MG63 (cell line): ENCODE measurements at regions not wholly inside any gene's neighbourhood (a gene's known extent, or its start where the extent isn't known, plus 50 kb on each side); places are given as distances from the start of the nearest gene placed in this dataset.

ENCODE experiments used
- DNase-seq: peaks from one replicate; pipeline ENCODE4 v3.0.0-alpha.2; 2020
- H3K27me3 ChIP-seq: fragments of 250-450 bp; sonication (Bioruptor Pico); 2 replicates; pipeline ENCODE4 v1.5.1; 2020; ENCODE audit warnings: mild to moderate bottlenecking, moderate library complexity
- H3K36me3 ChIP-seq: fragments of 250-450 bp; sonication (Bioruptor Pico); 2 replicates; pipeline ENCODE4 v1.5.1; 2020; ENCODE audit warnings: mild to moderate bottlenecking, moderate library complexity
- H3K4me3 ChIP-seq: fragments of 250-450 bp; sonication (Bioruptor Pico); 2 replicates; pipeline ENCODE4 v1.5.1; 2020; ENCODE audit warnings: mild to moderate bottlenecking, moderate library complexity
- H3K9me3 ChIP-seq: fragments of 250-450 bp; sonication (Bioruptor Pico); 2 replicates; pipeline ENCODE4 v1.5.1; 2020; ENCODE audit warnings: mild to moderate bottlenecking, moderate library complexity

DNA sequence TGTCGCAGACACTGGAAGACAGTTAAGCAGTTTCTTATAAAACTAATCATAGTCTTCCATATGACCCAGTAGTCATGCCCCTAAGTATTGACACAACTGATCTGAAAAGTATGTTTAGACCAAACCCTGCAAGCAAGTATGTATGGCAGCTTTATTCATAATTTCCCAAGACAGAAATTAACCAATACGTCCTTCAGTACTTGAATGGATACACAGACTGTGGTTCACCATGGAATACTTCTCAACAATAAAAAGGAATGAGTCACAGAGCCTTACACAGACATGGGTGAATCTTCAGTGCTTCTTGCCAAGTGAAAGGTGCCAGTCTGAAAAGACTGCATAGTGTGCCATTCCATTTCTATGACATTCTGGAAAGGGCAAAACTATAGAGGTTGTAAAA, 50.2 kb upstream of the AKR1E2 start:
- H3K27me3 ChIP-seq = no peaks in the 10 kb centered on the region
- H3K36me3 ChIP-seq = no peaks in the 10 kb centered on the region
- DNase-seq = peak; percentile 26
- no peak overlapping the region for H3K4me3 ChIP-seq
- H3K9me3 ChIP-seq = no peaks in the 10 kb centered on the region

DNA sequence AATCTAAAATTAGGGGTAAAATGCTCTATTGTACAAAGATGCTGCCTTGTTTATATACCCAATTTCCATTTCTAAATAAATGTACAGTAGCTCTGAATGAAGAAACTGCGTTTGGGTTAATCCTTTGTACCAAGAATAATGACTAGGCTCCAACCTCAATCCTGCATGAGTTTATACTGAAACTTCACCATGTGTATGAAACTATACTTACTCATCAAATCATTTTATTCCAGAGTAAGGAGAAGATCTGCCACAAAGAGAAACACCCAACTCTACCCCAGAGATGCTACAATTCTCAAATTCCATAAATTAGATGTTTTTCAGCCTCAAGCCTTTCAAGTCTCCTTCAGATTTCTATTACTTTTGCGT, 53.8 kb upstream of the AKR1E2 start:
- Histone ChIP-seq H3K9me3 (no peaks in the 10 kb centered on the region), H3K36me3 (no peaks in the 10 kb centered on the region), H3K27me3 (no peaks in the 10 kb centered on the region), H3K4me3 (no peak overlapping the region)
- DNase-seq = no peak

DNA sequence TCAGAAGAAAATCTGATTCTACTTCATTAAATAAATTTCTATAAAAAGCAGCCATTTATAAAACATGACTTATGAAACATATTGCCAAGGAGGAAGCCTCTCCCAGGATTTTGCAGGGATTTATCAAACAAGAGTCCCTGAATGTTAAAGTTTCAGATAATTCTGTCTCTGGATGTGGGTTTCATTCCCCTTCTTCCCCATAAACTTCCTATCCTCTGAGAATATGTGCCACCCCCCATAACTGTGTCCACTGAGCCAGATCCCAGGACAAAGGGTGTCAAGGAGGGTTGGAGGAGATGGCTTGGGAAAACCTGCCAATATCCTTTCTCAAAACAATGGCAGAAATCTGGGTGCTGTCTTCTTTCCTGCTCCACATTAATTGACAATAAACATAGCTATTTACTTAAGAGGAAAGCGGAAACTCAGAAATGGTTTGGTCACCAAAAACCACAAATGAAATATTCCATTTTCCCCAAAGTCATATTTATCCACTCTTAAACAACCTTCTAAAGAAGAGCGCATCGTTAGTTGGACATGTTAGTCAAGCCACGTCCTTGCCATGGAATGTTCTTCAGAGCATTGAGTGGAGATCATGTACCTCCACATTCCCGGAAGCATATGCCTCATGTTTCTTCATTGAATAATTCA, 54.3 kb upstream of the AKR1E2 start:
- Histone ChIP-seq H3K9me3 (no peaks in the 10 kb centered on the region), H3K4me3 (no peak overlapping the region)

DNA sequence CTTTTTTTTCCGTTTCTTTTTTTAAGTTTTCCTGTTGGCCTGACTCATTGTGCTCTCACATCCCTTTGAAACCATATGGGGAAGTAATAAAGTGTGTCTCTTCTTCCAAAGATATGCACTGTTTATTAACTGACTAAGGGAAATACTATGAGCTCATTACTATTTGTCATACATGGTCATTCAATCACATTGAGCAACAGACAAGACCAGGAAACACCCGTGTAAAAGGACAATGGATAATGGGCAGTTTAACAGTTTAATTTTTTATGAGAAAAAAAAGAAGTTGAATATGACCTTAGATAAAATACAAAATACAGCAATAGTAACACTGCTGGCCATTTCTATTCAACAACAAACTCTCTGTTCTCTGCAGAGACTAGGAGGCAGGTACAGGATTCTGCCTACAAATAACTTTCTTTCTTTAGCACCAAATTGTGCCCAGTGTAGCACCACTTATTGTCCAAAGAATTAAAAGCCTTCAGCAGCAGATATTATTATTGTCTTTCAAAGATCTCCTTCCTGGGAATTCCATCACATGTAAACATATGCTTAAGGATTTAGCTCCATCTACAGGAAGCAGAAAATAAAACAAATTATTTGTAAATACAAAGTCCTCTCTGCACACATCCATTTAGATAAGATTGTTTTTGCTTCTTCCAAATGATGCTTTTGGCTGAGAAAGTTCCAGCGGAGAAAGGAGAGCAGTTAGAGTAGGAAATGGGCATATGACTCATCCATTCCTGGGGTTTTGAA, 55.0 kb upstream of the AKR1E2 start:
- no peaks in the 10 kb centered on the region for H3K9me3 ChIP-seq
- no peak overlapping the region for H3K4me3 ChIP-seq
- DNase-seq = peak; percentile 25
- H3K27me3 ChIP-seq = no peaks in the 10 kb centered on the region
- no peaks in the 10 kb centered on the region for H3K36me3 ChIP-seq

More for the DNA sequence above, 54.3 kb upstream of the AKR1E2 start:
- Histone ChIP-seq H3K36me3 (no peaks in the 10 kb centered on the region), H3K27me3 (no peaks in the 10 kb centered on the region)
- DNase-seq = peak; percentile 36

DNA sequence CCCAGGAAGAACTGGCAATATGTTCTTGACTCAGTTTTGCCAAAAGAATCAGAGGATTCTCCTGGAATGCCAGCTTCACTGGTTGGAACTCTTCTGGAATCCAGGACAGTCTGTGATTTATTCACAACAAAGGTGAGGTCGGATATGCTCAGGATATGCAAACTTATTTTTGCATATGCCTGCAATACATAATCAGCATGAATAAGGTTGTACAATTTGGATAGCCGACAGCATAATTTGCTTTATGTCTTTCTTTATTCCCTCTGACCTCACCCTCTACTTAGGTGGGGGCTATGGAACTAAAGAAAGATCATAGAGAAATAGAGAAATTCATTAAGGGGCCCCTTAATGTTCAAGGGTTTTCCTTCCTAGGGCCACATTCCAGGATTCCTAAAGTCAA, 57.6 kb upstream of the AKR1E2 start:
- DNase-seq = no peak
- Histone ChIP-seq H3K36me3 (no peaks in the 10 kb centered on the region), H3K4me3 (no peak overlapping the region), H3K9me3 (no peaks in the 10 kb centered on the region), H3K27me3 (no peaks in the 10 kb centered on the region)

DNA sequence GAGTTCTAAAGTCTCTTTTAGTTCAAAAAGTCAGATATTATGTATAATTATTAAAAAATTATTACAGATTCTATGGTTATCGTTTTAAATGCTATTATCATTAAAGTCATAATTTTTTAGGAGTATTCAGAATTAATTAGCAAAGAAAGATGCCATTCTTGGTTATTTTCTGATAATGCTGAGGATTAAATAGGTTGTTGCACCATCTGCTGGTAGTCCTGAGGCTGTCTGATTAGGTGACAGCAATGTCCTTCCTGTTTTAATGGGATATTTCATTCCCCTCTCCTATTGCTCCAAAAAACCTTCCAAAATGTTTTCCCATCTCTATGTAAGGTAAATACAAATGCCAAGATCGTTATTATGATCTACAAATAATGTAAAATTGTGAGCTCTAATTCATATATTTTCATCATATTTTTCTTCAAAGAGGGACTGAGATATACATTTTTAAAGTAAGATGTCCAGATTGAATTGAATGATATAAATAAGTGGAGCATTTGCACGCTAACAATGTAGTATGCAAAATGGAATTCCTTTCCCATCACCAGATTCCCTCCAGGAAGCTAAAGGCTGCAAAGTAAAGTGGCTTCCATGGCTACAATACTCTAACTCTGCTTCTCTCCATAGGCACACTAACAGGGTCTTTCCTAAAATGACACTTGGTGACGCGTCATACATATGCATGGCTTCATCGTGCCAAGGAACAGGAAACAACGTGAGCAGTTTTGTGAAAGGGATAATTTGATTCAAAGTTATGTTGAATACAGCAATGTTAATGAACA, 58.8 kb upstream of the AKR1E2 start:
- Histone ChIP-seq H3K36me3 (no peaks in the 10 kb centered on the region), H3K9me3 (no peaks in the 10 kb centered on the region), H3K27me3 (no peaks in the 10 kb centered on the region), H3K4me3 (no peak overlapping the region)
- no peak for DNase-seq

DNA sequence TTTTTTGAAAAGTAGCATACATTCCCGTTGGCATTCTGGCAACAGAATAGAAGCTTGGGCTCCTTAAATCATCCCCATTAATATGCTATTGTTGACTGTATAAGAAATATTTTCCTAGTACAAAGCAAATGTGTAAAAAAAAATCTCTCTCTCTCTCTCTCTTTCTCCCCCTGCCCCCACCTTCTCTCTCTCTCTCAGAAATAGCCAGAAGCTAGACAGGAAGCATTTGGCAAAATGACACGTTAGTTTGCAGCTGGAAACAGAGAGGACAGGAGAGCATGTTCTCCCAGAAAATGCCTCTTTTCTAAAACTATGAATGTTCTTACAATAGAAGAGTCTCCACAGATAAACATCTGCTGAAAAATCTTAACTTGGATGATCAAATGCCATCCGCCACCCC, 59.6 kb upstream of the AKR1E2 start:
- no peaks in the 10 kb centered on the region for H3K27me3 ChIP-seq
- H3K9me3 ChIP-seq = no peaks in the 10 kb centered on the region
- H3K4me3 ChIP-seq = no peak overlapping the region
- DNase-seq = no peak
- no peaks in the 10 kb centered on the region for H3K36me3 ChIP-seq

DNA sequence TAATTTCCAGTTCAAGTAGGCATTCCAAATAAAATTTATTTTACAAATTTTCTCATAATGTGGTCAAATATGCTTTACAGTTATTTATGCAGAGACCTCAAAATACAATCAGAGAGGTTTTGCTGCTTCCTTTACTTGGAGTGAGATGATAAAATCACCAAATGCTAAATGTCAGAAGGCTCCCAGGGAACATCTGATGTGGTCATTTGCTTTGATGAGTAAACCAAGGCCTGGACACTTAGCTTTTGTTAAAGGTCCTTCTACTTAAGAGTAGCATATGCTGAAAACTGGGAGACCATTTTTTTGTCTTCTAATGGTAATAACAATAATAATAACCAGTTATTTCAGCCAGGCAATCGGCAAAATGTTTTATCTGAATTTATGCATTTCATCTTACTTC, 60.6 kb upstream of the AKR1E2 start:
- Histone ChIP-seq H3K9me3 (no peaks in the 10 kb centered on the region), H3K4me3 (no peak overlapping the region), H3K36me3 (no peaks in the 10 kb centered on the region; the same call in 1 of the 2 replicates), H3K27me3 (no peaks in the 10 kb centered on the region)
- DNase-seq = no peak

DNA sequence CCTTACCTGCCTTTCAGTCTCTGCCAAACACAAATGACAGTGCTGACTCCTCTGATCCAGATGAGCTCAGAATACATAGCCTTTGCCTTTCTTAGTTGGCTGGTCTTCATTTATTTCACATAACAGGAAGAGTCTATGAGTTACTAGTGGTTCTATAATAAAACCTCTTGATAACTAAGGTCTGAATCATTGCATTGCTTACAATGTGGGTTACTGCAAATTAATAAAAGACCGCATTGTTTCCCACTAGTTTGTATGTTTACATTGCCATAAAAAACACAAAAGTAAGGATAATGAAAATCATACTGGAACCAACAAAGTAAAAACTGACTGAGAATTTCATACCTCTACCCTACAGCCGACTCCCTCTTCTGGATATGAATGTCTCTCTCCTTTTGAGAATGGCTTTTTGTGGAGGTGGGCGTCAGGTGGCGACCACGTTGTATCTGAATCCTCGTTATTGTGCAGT, 62.0 kb upstream of the AKR1E2 start:
- no peak overlapping the region for H3K4me3 ChIP-seq
- peak; percentile 33 for DNase-seq

DNA sequence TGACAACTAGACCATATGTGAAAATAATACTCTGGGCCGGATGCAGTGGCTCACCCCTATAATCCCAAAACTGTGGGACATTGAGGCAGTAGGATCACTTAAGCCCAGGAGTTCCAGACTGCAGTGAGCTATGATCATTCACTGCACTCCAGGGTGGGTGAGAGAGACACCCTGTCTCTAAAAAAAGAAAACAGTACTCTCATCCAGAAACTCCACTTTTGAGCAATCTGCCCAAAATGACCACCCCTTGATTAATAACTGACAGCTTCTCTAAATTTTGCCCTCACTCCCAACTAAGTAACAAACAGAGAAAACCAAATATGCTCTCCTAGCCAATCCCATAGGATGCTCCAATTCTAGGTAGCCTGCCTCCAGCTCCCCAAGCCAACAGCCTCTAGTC, 62.5 kb upstream of the AKR1E2 start:
- DNase-seq = no peak
- H3K4me3 ChIP-seq = no peak overlapping the region
- no peaks in the 10 kb centered on the region; the same call in 1 of the 2 replicates for H3K36me3 ChIP-seq
- no peaks in the 10 kb centered on the region for H3K27me3 ChIP-seq
- no peaks in the 10 kb centered on the region for H3K9me3 ChIP-seq

More for the DNA sequence above, 62.0 kb upstream of the AKR1E2 start:
- Histone ChIP-seq H3K36me3 (no peaks in the 10 kb centered on the region; the same call in 1 of the 2 replicates), H3K27me3 (no peaks in the 10 kb centered on the region), H3K9me3 (no peaks in the 10 kb centered on the region)

DNA sequence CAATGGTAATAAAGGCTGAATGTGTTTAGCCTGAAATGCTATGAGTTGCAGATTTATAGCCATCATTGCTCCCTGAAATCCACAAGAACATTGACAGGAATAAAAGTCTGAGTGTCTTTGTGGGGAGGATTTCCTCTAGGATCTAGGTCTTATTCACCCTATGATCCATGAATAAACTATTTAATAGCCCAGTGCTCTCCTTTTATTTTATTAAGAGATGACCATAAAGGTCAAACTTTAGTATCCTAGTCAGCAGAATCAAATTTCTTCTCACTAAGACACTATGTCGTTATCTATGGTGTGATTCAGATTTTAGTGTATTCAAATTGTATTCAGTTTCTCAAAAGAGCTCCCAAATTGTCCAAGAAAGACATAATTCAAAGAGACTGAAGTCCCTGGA, 67.8 kb upstream of the AKR1E2 start:
- H3K36me3 ChIP-seq = no peaks in the 10 kb centered on the region; the same call in 1 of the 2 replicates
- no peak for DNase-seq
- no peaks in the 10 kb centered on the region for H3K27me3 ChIP-seq
- H3K9me3 ChIP-seq = no peaks in the 10 kb centered on the region
- H3K4me3 ChIP-seq = no peak overlapping the region

DNA sequence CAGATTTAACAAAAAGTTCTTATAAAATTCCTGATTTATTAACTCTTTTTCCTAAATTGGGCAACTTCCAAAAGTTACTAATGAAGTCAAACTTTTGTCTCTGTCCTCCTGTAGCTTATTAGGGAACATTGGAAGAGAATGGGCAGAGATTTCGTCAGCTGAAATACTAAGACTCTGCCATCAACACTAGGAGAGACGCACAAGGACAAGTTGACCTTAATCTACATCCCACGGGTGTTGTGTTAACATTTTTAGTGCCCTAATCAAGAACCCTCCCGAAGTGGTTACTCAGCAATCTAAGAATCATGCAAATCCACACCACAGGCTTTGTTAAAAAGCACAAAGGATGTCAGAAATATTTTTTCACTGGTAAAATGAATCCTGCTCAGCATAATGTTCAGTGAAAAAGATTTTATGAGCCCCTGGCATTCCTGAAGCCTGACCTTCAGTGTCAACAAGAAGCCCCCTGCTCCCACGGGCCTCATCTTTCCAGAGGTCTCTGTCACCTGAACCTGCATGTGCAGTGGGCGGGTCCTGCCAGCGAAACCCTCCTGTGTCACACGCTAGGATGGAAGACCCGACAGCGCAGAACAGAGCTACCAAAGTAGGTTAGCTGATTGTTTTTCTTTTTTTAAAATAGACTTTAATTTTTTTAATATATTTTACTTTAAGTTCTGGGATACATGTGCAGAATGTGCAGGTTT, 70.6 kb upstream of the AKR1E2 start:
- no peaks in the 10 kb centered on the region for H3K36me3 ChIP-seq
- no peaks in the 10 kb centered on the region for H3K9me3 ChIP-seq
- no peaks in the 10 kb centered on the region for H3K27me3 ChIP-seq
- DNase-seq = no peak
- H3K4me3 ChIP-seq = no peak overlapping the region

DNA sequence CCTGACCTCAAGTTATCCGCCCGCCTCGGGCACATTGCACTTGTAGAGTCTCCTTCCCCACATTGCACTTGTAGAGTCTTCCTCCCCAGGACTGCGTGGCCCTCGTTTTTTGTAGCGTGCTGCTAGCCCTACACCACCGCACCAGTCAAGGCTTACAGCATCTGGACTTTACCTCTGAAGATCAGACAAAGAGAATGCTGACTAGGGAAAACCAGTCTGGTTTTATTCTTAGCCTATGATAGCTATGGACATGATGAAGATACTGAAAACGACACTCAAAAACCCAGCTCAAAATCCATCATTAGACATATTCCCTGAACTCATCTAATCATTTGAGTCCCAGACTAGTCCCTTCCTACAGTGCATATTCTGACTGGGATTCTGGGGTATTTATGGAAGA, 71.9 kb upstream of the AKR1E2 start:
- no peaks in the 10 kb centered on the region for H3K27me3 ChIP-seq
- no peak overlapping the region for H3K4me3 ChIP-seq
- no peak for DNase-seq
- H3K36me3 ChIP-seq = no peaks in the 10 kb centered on the region
- no peaks in the 10 kb centered on the region for H3K9me3 ChIP-seq

DNA sequence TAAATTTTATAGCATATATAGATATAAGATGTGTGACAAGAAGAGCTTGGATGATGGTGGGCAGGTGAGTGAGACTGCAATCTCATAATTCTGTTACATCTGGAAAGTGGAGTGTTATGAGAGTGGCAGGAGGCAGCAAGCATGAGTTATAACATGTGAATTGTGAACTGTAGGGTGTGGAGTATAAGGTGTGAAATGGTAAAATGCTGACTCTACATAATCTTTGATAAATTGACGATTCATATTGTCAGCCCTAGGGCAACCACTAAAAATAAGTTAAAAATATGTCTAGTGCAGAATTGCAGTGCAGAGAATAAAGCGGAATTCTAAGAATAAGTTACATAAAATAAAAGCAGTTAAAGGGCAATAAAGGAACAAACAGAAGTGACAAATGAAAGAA, 74.8 kb upstream of the AKR1E2 start:
- H3K27me3 ChIP-seq = no peaks in the 10 kb centered on the region
- H3K4me3 ChIP-seq = no peak overlapping the region
- H3K36me3 ChIP-seq = no peaks in the 10 kb centered on the region
- no peaks in the 10 kb centered on the region for H3K9me3 ChIP-seq
- DNase-seq = no peak

DNA sequence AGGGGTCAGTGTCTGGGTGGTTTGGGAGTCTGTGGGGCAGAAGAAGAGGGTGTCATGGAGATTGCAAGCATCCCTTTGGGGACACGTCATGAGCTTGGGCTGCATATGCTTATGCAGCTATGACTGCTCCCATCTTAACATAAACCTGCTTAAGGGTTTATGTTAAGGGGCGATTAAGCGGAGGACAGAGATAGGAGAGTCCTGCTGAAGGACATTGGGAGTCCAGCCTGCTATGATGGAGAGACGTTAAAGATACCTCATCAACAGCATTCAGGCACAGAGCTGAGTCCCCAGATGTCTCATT, 76.8 kb upstream of the AKR1E2 start:
- no peaks in the 10 kb centered on the region for H3K9me3 ChIP-seq
- no peaks in the 10 kb centered on the region for H3K36me3 ChIP-seq
- H3K27me3 ChIP-seq = no peaks in the 10 kb centered on the region
- no peak for DNase-seq
- no peak overlapping the region for H3K4me3 ChIP-seq

DNA sequence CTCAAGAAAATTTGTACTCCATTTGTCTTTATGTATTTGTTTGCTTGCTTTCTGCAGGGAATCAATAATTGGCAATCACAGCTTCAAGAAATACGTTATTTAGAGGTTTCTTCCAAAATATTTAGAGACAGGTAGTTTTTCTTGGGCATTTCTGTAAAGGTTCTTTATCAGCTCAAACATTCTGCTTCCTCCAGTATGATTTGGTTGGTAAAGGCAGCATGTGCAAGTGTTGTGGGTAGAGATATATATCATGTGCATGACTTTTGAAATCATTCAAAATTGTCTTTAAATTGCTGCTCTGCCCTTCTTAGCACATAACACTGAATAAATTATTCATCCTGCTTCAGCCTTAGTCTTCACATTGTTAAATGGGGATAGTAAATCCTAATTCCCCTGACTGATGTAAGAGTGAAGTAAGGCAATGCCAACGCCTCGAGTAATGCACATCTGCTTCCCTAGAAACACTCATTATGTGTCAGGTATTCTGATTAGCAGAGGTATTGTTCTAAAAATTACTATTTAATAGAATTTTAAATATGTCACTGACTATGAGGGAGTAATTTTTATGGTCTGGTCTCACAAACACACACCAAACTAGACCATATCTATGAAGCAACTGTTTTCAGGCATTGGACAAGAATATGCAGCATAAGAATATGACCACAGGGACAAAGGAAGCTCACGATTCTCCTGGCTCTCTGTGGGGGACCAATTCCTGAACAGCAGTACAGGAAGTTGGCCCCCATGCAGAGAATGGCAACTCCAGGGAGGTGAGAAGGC, 77.3 kb upstream of the AKR1E2 start:
- Histone ChIP-seq H3K27me3 (no peaks in the 10 kb centered on the region), H3K9me3 (no peaks in the 10 kb centered on the region), H3K36me3 (no peaks in the 10 kb centered on the region), H3K4me3 (no peak overlapping the region)
- no peak for DNase-seq
